ENCODE measurements at regions not wholly inside any gene's neighbourhood (a gene's known extent, or its start where the extent isn't known, plus 50 kb on each side); places are given as distances from the start of the nearest gene placed in this dataset.
"Not testable (repeated sequence)": the region's sequence is repeated elsewhere in the genome, so short reads cannot be mapped to it uniquely, and the experiment has no call there.

- intact Hi-C loops (cut with micrococcal nuclease) = no loop called here
- H3K4me1 Mint-ChIP-seq (ENCODE audit: low read depth) = no peaks in the 10 kb centered on the region
- H3K9me3 Mint-ChIP-seq = peaks cover 2% of the 10 kb centered on the region
- ATAC-seq (no peak), DNase-seq (no peak)
- no peak for TF ChIP-seq CTCF (IDR thresholded peaks at IDR 0.05)
- no peak overlapping the region for H3K27ac Mint-ChIP-seq
- H3K4me3 Mint-ChIP-seq = no peak overlapping the region
- CTCF ChIA-PET = no interaction called here
- no peaks in the 10 kb centered on the region for H3K36me3 Mint-ChIP-seq (ENCODE audit: low read depth)
- H3K27me3 Mint-ChIP-seq = no peaks in the 10 kb centered on the region
- POLR2A ChIA-PET = no interaction called here
Measured at GRCh38 chr2:83369601-83370418, 1089.3 kb downstream of the SUCLG1 start.

GRCh38 chr2:83368916-83369315 is 1090.2 kb downstream of the SUCLG1 start:
- H3K27me3 Mint-ChIP-seq = no peaks in the 10 kb centered on the region
- no peak for ATAC-seq
- intact Hi-C loops (cut with micrococcal nuclease) = no loop called here
- H3K36me3 Mint-ChIP-seq (ENCODE audit: low read depth) = no peaks in the 10 kb centered on the region
- H3K27ac Mint-ChIP-seq = no peak overlapping the region
- ChIA-PET CTCF (no interaction called here), POLR2A (no interaction called here)
- H3K4me3 Mint-ChIP-seq = no peak overlapping the region
- peaks cover 2% of the 10 kb centered on the region for H3K9me3 Mint-ChIP-seq
- no peak for DNase-seq
- H3K4me1 Mint-ChIP-seq (ENCODE audit: low read depth) = no peaks in the 10 kb centered on the region
- no peak for TF ChIP-seq CTCF (IDR thresholded peaks at IDR 0.05)

GRCh38 chr2:83368461-83368860 is 1090.6 kb downstream of the SUCLG1 start:
- ChIA-PET CTCF (no interaction called here), POLR2A (no interaction called here)
- no peak overlapping the region for H3K4me3 Mint-ChIP-seq
- ATAC-seq = no peak
- TF ChIP-seq CTCF (IDR thresholded peaks at IDR 0.05) = no peak
- intact Hi-C loops (cut with micrococcal nuclease) = no loop called here
- H3K9me3 Mint-ChIP-seq = peaks cover 2% of the 10 kb centered on the region
- no peak for DNase-seq
- no peaks in the 10 kb centered on the region for H3K36me3 Mint-ChIP-seq (ENCODE audit: low read depth)
- no peaks in the 10 kb centered on the region for H3K4me1 Mint-ChIP-seq (ENCODE audit: low read depth)
- no peak overlapping the region for H3K27ac Mint-ChIP-seq
- no peaks in the 10 kb centered on the region for H3K27me3 Mint-ChIP-seq

- Mint-ChIP-seq H3K36me3 (ENCODE audit: low read depth) (no peaks in the 10 kb centered on the region), H3K27ac (no peak overlapping the region), H3K4me1 (ENCODE audit: low read depth) (no peaks in the 10 kb centered on the region), H3K9me3 (peaks cover 5% of the 10 kb centered on the region), H3K27me3 (no peaks in the 10 kb centered on the region), H3K4me3 (no peak overlapping the region)
- no peak for TF ChIP-seq CTCF (IDR thresholded peaks at IDR 0.05)
- ChIA-PET CTCF (no interaction called here), POLR2A (no interaction called here)
- ATAC-seq (no peak), DNase-seq (no peak)
- intact Hi-C loops (cut with micrococcal nuclease) = no loop called here
Measured at GRCh38 chr2:83365476-83365875, 1093.6 kb downstream of the SUCLG1 start.

- no peak overlapping the region for H3K27ac Mint-ChIP-seq
- peaks cover 5% of the 10 kb centered on the region for H3K9me3 Mint-ChIP-seq
- no peaks in the 10 kb centered on the region for H3K4me1 Mint-ChIP-seq (ENCODE audit: low read depth)
- TF ChIP-seq CTCF (IDR thresholded peaks at IDR 0.05) = no peak
- ChIA-PET POLR2A (no interaction called here), CTCF (no interaction called here)
- ATAC-seq (no peak), DNase-seq (no peak)
- H3K36me3 Mint-ChIP-seq (ENCODE audit: low read depth) = no peaks in the 10 kb centered on the region
- intact Hi-C loops (cut with micrococcal nuclease) = no loop called here
- H3K4me3 Mint-ChIP-seq = no peak overlapping the region
- H3K27me3 Mint-ChIP-seq = no peaks in the 10 kb centered on the region
Measured at GRCh38 chr2:83364264-83364663, 1094.8 kb downstream of the SUCLG1 start.

- POLR2A ChIA-PET; H3K4me3 Mint-ChIP-seq; H3K27me3 Mint-ChIP-seq; ATAC-seq; H3K27ac Mint-ChIP-seq; DNase-seq; H3K4me1 Mint-ChIP-seq (ENCODE audit: low read depth); intact Hi-C loops (cut with micrococcal nuclease); H3K9me3 Mint-ChIP-seq; CTCF ChIA-PET; H3K36me3 Mint-ChIP-seq (ENCODE audit: low read depth): not testable (repeated sequence)
Measured at GRCh38 chr2:83363138-83363537, 1095.9 kb downstream of the SUCLG1 start.

Data from activated CD8-positive, alpha-beta T cell treated with anti-CD3 and anti-CD28 coated beads for 36 hours (primary cell).